Kidney (tissue), 13 donors: ENCODE measurements at regions not wholly inside any gene's neighbourhood (a gene's known extent, or its start where the extent isn't known, plus 50 kb on each side); places are given as distances from the start of the nearest gene placed in this dataset.

ENCODE experiments used
- DNase-seq, 5 donors: peaks; one replicate each; pipeline ENCODE4 v3.0.0-alpha.2; 2013 to 2020
- FAIRE-seq: peaks from 2 replicates; lab custom pipeline; 2012; peaks lifted over from hg19 to GRCh38; lab: Jason Lieb, UNC
- H3K27ac ChIP-seq, 2 donors: one replicate each; pipeline ENCODE4 v1.7.0; 2013; ENCODE audit warnings: low read depth in 2 of 2, low read length in 2 of 2, inconsistent platforms in 1 of 2
- H3K27me3 ChIP-seq: one replicate; pipeline ENCODE4 v1.7.1; 2013; ENCODE audit warnings: low read length, inconsistent platforms; ENCODE audit not compliant: control insufficient read depth, insufficient read depth
- H3K36me3 ChIP-seq, 3 donors: one replicate each; pipeline versions ENCODE4 v1.7.0 to v1.7.1; 2013; ENCODE audit warnings: low read length in 3 of 3, control low read depth in 1 of 3, inconsistent platforms in 1 of 3; ENCODE audit not compliant: insufficient read depth in 3 of 3, control insufficient read depth in 2 of 3
- H3K4me1 ChIP-seq, 3 donors: one replicate each; pipeline versions ENCODE4 v1.7.0 to v1.7.1; 2013; ENCODE audit warnings: low read length in 3 of 3, inconsistent platforms in 1 of 3, low read depth in 1 of 3; ENCODE audit not compliant: control insufficient read depth in 2 of 3, insufficient read depth in 2 of 3
- H3K4me3 ChIP-seq, 3 donors: one replicate each; pipeline versions ENCODE4 v1.7.0 to v1.8.1; 2013; ENCODE audit warnings: low read length in 3 of 3, control low read depth in 1 of 3, inconsistent platforms in 1 of 3
- H3K9ac ChIP-seq, 3 donors: one replicate each; pipeline versions ENCODE4 v1.7.0 to v1.7.1; 2013; ENCODE audit warnings: low read length in 3 of 3, control low read depth in 1 of 3, inconsistent platforms in 1 of 3
- H3K9me3 ChIP-seq, 3 donors: one replicate each; pipeline versions ENCODE4 v1.7.0 to v1.7.1; 2013; ENCODE audit warnings: low read length in 3 of 3, control low read depth in 1 of 3, inconsistent platforms in 1 of 3; ENCODE audit not compliant: control insufficient read depth in 2 of 3, insufficient read depth in 1 of 3
- intact Hi-C: fragments of 100-400 bp; cut with DNase I; formaldehyde crosslinking; loops from one replicate; pipeline ENCODE4 v1.11.1; 2022
- TF ChIP-seq, protein P1 (sequence below): IDR thresholded peaks from 3 replicates; pipeline ENCODE4 v1.5.1; 2012; ENCODE audit warnings: mild to moderate bottlenecking, moderate library complexity, borderline replicate concordance; ENCODE audit not compliant: insufficient read depth; ENCODE audit errors: extremely low read depth
- donor health status: control.
- donor health status: control.
- donor health status: control.
- donor health status: control.
- donor health status: control.
- donor health status: DM: yes; HTN: yes; CAD: no.
- donor health status: Normal renal cell carcinoma (clear cell type).

- no peaks in the 10 kb centered on the region for H3K9me3 ChIP-seq
- no peaks in the 10 kb centered on the region for H3K4me1 ChIP-seq
- intact Hi-C loops: no loop called here
- TF ChIP-seq, protein P1, sequence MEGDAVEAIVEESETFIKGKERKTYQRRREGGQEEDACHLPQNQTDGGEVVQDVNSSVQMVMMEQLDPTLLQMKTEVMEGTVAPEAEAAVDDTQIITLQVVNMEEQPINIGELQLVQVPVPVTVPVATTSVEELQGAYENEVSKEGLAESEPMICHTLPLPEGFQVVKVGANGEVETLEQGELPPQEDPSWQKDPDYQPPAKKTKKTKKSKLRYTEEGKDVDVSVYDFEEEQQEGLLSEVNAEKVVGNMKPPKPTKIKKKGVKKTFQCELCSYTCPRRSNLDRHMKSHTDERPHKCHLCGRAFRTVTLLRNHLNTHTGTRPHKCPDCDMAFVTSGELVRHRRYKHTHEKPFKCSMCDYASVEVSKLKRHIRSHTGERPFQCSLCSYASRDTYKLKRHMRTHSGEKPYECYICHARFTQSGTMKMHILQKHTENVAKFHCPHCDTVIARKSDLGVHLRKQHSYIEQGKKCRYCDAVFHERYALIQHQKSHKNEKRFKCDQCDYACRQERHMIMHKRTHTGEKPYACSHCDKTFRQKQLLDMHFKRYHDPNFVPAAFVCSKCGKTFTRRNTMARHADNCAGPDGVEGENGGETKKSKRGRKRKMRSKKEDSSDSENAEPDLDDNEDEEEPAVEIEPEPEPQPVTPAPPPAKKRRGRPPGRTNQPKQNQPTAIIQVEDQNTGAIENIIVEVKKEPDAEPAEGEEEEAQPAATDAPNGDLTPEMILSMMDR: no peak
- H3K4me3 ChIP-seq: no peak overlapping the region
- no peak overlapping the region for H3K9ac ChIP-seq
- H3K27ac ChIP-seq: no peak overlapping the region
- H3K27me3 ChIP-seq: no peaks in the 10 kb centered on the region
- no peaks in the 10 kb centered on the region for H3K36me3 ChIP-seq
- no peak for FAIRE-seq
- DNase-seq: no peak
These were observed 192.7 kb downstream of the RNF144B start for GRCh38 chr6:18579869-18580268.

- no peak overlapping the region for H3K9ac ChIP-seq
- no peaks in the 10 kb centered on the region for H3K36me3 ChIP-seq
- no peaks in the 10 kb centered on the region for H3K27me3 ChIP-seq
- no peaks in the 10 kb centered on the region for H3K9me3 ChIP-seq
- H3K4me3 ChIP-seq: no peak overlapping the region
- DNase-seq (no peak), FAIRE-seq (no peak)
- TF ChIP-seq, protein P1: no peak
- intact Hi-C loops: no loop called here
- H3K4me1 ChIP-seq: no peaks in the 10 kb centered on the region
- no peak overlapping the region for H3K27ac ChIP-seq
These were observed 197.2 kb downstream of the RNF144B start for GRCh38 chr6:18584372-18584771.

DNA sequence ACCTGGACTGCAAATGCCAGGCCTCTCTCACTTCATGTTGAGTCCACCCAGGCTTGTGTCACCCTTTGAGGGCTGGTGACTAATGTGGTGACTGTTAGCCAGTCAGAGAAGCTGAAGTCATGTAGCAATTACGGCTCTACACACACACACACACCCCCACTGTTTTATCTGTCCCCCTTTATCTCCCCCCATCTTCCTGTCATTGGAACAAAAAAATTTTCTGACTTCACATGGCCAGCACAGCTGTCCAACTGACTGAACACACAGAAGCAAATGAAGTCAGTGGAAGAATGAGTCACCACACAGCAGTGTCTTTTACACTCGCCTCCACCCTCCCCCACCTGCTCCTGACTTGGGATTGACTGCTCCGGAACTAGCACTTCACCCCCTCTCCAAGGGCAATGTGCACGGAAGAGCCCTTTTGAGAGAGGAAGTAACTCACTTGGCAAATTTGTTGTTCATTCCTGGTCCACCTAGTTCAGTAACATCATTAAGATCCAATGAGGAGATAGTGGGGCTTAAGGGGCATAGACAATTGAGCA, 198.0 kb downstream of the RNF144B start:
- no peak overlapping the region for H3K4me3 ChIP-seq
- intact Hi-C loops: no loop called here
- H3K36me3 ChIP-seq: no peaks in the 10 kb centered on the region
- TF ChIP-seq, protein P1: no peak
- H3K27me3 ChIP-seq: no peaks in the 10 kb centered on the region
- no peak overlapping the region for H3K9ac ChIP-seq
- no peaks in the 10 kb centered on the region for H3K4me1 ChIP-seq
- DNase-seq (peak in 3 of 5 donors; percentile 18 to 68 (median 29)), FAIRE-seq (no peak)
- no peaks in the 10 kb centered on the region for H3K9me3 ChIP-seq
- no peak overlapping the region for H3K27ac ChIP-seq

GRCh38 chr6:18586133-18586532, 199.0 kb downstream of the RNF144B start:
- peak in 1 of 5 donors; percentile 41 for DNase-seq
- Histone ChIP-seq H3K4me3 (no peak overlapping the region), H3K4me1 (no peaks in the 10 kb centered on the region), H3K9ac (no peak overlapping the region), H3K27ac (no peak overlapping the region), H3K9me3 (no peaks in the 10 kb centered on the region), H3K27me3 (no peaks in the 10 kb centered on the region), H3K36me3 (no peaks in the 10 kb centered on the region)
- TF ChIP-seq, protein P1: no peak
- intact Hi-C loops: no loop called here
- FAIRE-seq: no peak
